CD4-positive, alpha-beta T cell treated with Interleukin-2 at 100 ng/mL for 4 hours (primary cell): ENCODE measurements at regions not wholly inside any gene's neighbourhood (a gene's known extent, or its start where the extent isn't known, plus 50 kb on each side); places are given as distances from the start of the nearest gene placed in this dataset.
"Not testable (repeated sequence)": the region's sequence is repeated elsewhere in the genome, so short reads cannot be mapped to it uniquely, and the experiment has no call there.

Source experiments
- DNase-seq: peaks from one replicate; pipeline ENCODE4 v3.0.0-alpha.2; 2020; ENCODE audit warnings: low spot score

DNA sequence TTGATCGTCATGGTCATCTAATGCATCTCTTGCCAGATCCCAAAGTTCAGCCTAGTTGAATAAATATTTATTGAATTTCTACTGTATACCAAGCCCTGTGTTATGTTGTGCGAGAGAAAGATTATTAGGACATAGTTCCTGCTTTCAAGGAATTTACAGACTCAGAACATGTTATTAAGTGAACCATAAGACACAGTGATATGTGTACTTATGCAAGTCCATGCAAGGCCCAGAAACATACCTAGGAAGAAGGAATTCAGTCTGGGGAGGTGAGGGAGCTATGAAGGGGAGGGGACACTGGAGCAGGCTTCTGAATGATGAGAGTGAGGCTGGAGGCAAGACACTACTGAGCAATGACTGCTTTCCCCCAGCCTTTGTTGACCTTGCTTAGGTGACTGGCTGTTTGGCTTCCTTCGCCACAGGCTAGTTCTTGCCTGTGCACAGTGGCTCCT, 81.4 kb downstream of the ACAA2 start:
- no peak for DNase-seq

DNA sequence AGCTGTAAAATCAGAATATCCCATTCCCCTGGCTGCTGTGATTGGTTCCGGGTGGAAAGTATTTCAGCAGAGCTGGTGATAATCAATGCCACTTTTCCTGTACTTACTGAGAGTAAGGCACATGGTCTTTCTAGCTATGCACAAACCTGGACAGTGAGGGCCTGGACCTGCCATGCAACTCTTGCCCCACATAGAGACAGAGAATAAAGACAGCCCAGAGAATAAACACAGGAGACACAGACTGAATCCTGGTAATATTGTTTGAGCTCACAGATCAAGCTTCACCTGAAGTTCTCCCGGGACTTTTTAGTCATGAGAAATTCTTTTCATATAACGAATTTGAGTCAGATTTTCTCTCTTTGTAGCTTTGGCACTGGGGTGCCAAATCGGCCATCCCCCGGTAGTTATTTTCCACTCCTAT, 81.9 kb downstream of the ACAA2 start:
- no peak for DNase-seq

DNA sequence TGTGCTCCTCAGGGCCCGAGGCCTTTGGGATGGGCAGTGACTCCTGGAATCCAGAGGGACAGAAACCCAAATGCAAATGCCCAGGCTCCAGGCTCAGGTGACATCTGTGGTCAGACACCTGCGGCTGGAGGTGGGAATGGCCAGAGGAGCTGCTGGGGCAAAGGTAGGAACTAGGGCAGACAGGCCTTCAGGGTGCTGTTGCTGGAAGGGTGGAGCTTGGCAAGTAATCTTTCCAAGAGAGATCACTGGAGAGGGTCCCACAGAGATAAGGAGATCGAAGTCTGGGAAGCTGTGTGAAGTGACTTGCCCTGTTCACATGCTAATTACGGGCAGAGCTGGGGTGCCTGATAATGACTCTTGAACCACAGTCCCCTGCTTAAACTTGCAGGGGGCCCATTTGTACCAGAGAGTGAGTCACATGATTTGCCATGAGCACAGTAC, 82.4 kb downstream of the ACAA2 start:
- no peak for DNase-seq

DNA sequence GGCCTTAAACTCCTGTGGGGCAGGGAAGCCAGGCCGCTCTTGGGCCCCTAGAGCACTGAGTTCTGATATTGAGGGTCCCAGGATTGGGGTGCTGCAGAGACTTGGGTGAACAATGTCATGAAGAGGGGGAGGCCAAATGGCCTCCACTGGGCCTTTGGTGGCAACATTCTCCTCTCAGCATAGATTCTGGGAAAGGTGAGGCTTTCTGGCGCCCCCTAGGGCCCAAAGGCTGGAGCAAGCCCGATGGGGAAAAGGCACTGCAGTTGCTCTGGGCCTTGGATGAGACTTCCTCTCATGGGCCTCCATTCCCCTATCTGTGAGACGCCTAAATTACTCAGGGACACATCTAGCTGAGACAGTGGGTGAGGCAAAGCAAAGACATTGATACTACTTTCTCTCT, 84.8 kb downstream of the ACAA2 start:
- DNase-seq: peak; percentile 6

DNA sequence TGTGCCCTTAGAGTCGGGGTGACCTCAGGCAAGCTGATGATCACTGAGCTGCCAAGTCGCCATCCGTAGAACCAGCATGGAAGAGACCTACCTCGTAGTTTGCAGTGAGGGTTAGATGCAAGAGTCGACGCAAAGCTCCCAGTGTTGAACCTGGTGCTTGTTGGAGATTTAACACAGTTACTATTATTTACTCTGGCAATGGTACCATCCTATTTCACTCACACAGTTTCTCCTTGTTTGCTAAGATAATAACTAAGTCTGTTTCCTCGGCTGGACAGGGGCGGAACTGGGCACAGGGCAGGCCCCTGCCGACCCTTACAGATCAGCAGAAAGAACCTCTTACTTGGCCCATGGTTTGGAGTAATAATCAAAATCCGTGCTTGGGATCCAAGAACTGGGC, 85.5 kb downstream of the ACAA2 start:
- DNase-seq: no peak

DNA sequence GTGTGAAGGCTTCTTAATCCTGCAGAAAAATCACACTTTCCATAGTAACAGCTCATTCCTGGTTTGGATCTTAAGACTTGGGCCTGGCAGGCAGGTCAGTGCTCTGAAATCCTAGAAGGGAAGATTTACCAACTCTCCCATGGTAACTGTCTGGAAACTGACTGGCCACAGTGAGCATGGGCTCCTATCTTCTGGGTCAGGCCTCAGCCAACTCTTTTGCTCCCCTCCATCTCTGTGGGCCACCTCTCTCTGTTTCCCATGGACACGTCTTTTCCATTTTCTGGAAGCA, 86.7 kb downstream of the ACAA2 start:
- DNase-seq: no peak

DNA sequence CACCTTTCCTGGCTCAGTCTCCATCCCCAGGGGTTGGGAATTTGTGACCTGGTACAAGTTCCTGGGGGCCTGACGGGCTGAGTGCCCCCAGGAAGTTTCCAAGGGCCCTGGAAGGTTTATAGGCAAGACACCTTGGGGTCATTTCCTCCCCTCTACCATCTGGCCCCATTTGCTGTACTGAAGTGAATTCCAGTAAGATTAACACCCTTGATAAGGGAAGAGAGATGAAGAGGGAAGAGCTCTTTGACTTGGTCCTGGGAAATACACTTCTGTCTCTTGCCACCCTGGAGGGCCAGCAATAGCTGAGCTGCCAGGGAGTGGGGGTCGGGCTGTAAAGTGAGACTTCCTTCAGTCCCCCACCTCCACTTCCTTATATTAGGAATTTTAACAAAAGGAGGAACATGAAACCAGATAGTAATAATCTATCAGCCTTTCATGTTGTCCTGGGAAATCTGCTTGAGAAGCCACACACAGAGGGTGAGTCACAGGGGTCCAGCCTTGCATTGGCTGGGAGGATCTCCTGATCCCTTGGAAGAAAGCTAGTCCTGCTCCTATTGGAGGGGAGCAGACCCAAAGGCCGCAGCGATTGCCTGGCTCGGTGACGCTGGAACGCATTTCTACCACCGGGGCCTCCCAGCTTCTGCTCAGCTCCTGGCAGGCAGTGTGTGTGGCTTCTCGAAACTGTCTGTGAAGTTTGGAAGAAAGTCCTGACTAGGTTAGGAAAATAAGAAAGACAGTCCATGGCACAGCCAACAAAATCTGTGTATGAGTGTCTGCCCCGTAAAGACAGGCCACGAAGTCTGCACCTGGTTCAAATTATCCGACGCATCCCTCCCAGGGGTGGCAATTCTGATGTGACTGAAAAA, 87.3 kb downstream of the ACAA2 start:
- no peak for DNase-seq

DNA sequence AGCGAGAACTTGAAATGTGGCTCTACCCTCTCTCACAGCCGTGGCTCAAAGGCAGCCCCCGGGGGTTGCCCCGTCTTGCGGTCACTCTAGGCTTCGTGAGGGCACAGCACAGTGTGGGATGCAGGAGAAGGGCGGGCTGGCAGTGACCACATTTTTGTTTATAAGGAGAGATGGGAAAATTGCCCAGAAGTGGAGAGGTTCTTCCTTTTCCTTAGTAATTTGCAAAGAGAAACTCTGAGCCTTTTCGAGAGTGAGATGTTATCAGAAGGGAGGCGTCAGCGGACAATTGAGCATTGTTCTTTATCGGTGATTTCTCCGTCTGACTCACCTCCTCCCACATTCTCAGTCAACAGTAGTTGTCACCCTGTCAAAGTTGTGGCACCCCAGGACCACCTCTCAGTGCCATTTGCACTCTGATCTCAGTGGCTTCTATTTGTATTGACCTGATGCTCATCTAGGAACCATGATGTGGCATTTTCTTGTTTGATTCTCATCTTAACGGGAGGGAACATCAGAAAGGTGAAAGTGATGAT, 89.6 kb downstream of the ACAA2 start:
- no peak for DNase-seq

DNA sequence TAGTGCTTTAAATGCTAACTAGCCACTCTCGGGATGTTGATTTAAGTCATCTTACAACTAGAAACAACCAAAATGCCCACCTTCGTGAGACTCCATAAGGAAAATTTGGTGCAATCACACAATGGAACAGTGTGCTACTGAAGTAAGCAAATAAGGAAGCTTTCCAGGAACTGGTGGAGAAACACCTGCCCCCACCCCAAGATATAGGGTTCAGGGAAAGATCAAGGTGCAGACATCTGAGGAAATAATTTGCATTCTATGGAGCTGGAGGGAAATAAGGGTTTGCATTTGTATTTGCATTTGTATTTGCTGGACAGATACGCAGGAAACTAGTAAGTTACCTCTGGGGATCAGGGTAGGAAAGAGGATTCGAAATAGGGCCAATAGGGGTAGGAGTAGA, 90.9 kb downstream of the ACAA2 start:
- no peak for DNase-seq

DNA sequence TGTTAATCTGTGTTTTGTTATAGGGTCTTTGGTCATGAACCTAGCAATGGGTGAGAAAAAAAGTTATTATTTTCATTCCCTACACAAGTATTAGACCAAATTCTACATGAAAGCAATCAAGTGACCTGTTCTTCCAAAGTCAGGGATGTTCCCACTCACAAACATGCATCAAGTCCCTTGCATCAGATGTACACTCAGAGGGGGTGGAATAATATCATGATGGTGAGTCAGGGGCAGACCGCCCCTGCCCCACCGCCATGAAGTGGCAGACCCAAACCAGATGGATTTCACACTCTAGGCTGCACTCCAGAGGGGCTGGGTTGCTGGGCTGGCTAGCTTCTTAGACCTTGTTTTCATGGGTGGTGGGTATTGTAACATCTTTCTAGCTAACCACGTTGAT, 91.4 kb downstream of the ACAA2 start:
- DNase-seq: no peak

DNA sequence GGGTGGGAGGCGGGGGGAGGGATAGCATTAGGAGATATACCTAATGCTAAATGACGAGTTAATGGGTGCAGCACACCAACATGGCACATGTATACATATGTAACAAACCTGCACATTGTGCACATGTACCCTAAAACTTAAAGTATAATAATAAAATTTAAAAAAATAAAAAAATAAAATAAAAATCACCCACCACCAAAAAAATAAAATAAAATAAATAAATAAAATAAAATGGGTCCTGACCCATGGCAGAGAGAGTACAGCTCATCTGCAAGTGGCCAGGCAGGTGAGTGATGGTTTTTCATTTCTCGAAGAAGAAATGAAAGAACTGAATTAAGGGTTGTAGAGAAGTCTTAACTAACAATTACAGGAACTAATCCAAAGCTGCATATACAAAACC, 92.4 kb downstream of the ACAA2 start:
- DNase-seq: not testable (repeated sequence)

DNA sequence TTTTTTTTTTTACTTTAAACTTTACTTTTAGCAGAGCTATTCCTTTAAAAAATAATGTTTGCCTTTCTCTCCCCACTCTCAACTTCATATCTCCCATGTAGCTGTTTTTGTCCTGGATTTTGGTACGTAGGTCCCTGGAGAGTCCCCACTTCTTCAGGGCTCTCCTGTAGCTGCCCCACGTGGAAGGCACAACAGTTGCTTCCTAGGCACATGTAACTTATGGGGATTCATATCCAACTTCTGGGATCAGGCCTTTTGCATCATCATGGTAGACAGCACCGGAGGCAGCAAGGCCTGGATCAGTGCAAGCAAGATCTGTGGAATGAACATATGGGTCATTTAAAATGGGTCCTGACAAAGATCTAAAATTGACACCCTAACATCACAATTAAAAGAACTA, 95.7 kb downstream of the ACAA2 start:
- no peak for DNase-seq

DNA sequence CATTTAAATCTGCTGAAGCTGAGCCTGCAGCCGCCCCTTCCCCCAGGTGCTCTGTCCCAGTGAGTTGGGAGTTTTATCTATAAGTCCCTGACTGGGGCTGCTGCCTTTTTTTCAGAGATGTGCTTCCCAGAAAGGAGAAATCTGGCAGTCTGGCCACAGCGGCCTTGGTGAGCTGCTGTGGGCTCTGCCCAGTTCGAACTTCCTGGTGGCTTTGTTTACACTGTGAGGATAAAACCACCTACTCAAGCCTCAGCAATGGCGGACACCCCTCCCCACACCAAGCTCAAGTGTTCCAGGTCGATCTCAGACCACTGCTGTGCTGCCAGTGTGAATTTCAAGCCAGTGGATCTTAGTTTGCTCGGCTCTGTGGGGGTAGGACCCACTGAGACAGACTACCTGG, 97.3 kb downstream of the ACAA2 start:
- no peak for DNase-seq

DNA sequence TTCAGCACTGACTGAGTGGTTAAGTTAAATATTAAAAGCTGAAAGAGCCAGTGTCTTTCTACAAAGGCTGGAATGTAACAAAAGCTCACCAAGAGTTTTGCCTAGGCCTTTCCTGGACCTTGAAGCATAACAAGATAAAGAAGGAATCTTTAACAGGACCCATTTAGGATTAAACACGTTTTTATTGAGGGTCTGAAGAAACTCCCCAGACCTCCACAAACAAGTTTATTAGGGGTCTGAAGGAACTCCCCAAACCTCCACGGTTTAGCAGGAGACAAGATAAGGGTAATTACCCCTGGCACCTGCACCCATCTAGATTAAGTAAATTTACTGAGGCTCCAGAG, 104.0 kb downstream of the ACAA2 start:
- DNase-seq: no peak

DNA sequence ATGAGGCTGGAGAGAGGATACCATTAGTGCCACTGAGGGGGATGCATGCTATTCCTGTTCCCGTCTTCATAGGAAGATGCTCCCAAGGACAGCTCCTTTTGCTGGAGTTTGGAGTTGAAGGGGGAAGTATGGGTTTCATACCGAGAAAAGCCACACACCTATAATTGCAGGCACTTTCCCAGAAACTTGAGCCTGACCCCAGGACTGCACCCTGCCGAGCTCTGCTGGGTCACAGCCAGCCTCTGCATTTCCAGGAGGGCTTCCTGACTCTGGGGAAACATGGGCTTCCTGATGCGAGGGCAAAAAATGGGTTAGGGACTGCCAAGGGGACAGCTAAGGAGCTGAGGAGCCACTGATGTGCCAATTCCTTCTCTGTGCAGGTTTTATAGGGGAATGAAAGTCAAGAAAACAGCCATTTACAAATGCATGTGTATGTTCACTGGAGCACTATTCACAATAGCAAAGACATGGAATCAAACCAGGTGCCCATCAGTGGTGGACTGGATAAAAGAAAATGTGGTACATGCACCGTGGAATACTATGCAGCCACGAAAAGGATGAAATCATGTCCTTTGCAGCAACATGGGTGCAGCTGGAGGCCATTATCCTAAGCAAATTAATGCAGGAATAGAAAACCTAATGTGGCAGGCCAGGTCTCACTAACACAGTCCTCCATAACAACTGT, 104.5 kb downstream of the ACAA2 start:
- DNase-seq: no peak

DNA sequence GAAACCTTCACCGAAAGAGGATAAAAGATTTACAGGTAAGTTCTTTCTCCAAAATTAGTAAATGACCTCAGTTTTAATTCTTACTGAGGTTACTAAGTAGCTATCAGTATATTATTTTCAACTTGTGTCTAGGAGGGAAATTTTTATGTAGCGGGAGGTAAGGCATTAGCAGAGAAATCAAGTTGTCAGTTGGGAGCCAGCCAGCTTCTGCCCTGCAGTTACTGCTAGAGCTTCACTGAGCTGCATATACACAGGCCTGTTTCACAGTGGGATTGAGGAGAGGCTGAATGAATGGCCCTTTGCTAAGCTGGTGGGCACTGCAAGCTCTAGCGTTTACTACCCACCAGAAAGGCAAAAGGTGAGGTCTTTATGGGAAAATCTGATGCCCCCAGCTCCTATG, 105.7 kb downstream of the ACAA2 start:
- no peak for DNase-seq

DNA sequence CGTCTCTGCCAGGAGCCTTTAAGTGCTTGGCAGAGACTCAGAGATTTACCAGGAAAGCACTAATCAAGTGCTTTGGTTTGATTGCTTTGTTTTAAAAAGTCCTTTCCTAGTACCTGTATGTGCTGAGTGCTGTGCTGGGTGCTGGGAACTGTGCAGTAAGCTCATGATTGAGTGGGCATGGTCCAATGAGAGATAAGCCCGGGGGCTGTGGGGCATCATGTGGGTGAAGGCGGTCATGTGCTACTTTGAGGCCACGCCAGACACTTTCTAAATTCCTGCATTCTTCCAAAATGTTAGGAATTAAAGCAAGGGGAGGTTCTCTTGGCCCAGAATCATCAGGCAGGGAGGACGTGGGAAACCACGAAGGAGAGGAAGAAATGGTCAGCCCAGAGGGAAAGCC, 109.0 kb downstream of the ACAA2 start:
- no peak for DNase-seq

DNA sequence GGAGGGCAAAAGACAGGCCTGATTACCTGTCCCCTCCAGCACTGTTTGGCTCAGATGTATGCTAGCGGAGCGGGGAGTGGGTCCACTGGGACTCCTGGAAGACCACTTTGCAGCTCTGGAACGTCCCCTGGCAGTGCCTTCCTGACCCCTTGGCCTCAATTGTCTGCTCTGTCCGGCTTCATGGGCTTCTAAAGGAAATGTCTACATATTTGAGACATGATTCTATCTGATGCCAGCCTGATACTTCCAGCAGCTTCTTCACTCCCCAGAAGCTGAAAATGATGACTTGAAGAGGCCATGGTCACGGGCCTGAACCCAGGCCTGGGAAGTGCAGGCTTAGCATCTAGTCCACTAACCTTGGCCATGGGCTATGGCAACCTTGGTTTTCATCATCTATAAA, 112.1 kb downstream of the ACAA2 start:
- no peak for DNase-seq

DNA sequence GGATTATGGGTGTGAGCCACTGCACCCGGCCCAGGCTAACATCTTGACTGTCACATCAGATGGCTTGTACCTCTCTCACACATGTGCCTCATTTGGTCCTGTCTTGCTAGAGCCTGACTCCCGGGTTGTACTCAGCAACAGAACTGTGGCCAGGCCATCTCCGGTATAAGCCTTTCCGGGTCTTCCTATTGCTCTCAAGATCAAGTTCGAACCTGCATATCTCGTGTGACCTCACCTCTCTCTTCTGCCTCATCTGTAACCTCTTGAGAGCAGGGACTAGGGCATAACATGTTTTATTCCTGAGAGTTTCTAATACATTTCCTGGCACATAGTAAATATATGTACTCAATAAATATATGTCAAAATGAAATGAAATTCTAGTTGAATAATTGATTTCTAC, 114.0 kb downstream of the ACAA2 start:
- no peak for DNase-seq

DNA sequence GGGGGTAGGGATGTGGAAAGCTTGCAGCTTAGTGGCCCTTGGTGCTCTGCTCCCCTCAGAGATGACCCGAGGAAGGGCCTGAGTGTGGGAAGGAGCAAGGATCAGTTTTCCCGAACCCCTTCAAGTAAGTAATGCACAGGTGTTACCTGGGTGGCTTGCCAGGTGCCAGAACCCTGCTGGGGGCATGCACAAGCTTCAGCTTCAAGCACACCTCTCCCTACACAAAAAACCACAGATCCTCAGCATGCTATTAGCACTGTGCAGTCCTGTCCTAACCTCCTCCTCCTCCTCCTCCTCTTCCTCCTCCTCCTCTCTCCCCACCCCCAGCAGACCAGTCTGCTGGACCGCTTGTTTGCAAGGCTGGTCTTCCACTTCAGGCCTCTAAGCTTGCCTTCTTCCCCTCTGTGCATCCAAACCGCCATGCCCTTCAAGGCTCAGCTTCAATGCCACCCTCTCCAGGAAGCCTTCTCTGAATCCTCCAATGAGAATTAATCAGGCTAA, 114.8 kb downstream of the ACAA2 start:
- no peak for DNase-seq

DNA sequence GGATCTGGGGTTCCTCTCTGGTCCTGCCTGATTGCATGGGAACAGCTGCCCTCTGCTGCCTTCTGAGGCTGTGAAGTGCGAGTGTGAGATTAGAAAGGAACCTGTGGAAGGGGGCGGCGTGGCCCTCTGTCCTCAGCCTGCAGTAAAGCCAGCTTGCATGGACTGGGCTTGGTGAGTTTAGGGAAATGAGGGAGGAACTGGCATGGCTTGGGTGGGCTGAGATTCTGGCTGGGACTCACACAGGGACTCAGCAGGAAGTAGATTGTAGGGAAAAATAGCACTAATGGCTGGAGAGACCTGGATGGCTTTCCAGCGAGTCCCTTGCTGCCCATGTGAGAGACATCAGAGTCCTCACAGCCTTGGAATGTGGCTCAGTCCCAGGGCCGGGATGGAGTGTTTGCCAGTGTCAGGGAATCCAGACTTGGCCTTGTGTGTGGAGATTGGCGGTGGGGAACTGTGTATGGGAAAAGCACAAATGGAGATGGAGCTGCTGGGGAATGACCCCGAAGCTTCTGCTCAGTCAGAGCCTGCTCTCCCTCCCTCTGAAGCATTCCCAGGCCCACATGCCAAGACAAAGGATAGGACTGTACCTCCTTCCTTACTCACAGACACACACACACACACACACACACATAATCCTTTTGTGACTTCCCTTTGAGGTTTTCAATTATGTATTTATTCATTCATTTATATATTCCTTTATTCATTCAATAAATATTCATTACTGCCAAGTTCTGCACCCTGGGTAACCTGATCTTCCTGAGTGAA, 115.4 kb downstream of the ACAA2 start:
- no peak for DNase-seq

DNA sequence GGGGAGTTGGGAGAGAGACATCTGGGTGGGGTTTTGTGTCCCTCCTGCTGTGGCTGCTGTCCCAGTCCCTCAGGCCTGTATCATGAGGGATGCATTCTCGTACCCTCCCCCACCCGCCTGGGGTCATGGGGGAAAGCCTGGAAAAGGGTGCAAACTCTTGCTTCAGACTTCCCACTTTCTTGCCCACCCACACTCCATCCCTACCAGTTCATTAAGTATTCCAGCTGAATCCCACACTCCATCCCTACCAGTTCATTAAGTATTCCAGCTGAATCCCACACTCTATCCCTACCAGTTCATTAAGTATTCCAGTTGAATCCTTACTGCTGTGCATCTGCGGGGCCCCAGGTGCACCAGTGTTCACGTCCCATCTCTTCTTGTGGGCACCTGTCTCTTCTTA, 116.3 kb downstream of the ACAA2 start:
- no peak for DNase-seq

DNA sequence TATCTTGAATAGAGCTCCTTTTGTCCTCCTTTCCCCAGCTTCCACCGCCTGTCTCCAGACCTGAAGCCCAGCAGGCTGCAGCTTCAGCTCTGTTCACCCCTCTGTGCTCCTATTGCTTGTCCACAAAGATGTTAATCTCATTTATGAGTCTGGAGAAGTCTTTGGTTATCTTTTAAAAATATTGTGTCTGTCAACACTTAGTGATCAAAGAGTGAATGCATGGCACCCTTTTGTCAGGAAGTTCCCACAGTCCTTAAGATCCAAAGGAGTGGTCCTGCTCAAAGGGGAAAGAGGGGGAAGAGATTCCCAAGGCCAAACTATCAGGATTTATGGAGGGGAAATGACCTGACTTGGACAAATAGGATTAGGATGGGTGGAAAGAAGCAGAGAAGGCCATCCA, 118.9 kb downstream of the ACAA2 start:
- no peak for DNase-seq
